Liver (tissue), 8 donors: ENCODE measurements at regions not wholly inside any gene's neighbourhood (a gene's known extent, or its start where the extent isn't known, plus 50 kb on each side); places are given as distances from the start of the nearest gene placed in this dataset.

Experiments used
- DNase-seq: peaks from one replicate; pipeline ENCODE4 v3.0.0-alpha.2; 2017; ENCODE audit warnings: low spot score
- H3K27ac ChIP-seq, 2 donors: one replicate each; pipeline ENCODE4 v1.7.0; 2013; ENCODE audit warnings: inconsistent platforms in 2 of 2, low read length in 2 of 2, control low read depth in 1 of 2, low read depth in 1 of 2, mild to moderate bottlenecking in 1 of 2
- H3K27me3 ChIP-seq, 4 donors: one replicate each; pipeline versions ENCODE4 v1.6.1 to v1.7.0; 2013; ENCODE audit warnings: low read length in 3 of 4, inconsistent platforms in 1 of 4, mild to moderate bottlenecking in 1 of 4, moderate library complexity in 1 of 4; ENCODE audit not compliant: control insufficient read depth in 4 of 4, insufficient read depth in 4 of 4
- H3K36me3 ChIP-seq, 4 donors: one replicate each; pipeline versions ENCODE4 v1.6.1 to v1.7.0; 2013; ENCODE audit warnings: low read length in 3 of 4, mild to moderate bottlenecking in 3 of 4, low read depth in 1 of 4, moderate library complexity in 1 of 4; ENCODE audit not compliant: control insufficient read depth in 4 of 4, insufficient read depth in 3 of 4
- H3K4me1 ChIP-seq, 4 donors: one replicate each; pipeline versions ENCODE4 v1.6.1 to v1.7.0; 2013; ENCODE audit warnings: low read length in 3 of 4, mild to moderate bottlenecking in 3 of 4, moderate library complexity in 1 of 4; ENCODE audit not compliant: control insufficient read depth in 4 of 4, insufficient read depth in 4 of 4
- H3K4me3 ChIP-seq, 3 donors: one replicate each; pipeline versions ENCODE4 v1.6.1 to v1.7.0; 2013; ENCODE audit warnings: low read length in 3 of 3, control low read depth in 1 of 3, low read depth in 1 of 3, mild to moderate bottlenecking in 1 of 3
- H3K9ac ChIP-seq, 2 donors: one replicate each; pipeline ENCODE4 v1.7.0; 2013; ENCODE audit warnings: low read length in 2 of 2, mild to moderate bottlenecking in 2 of 2, moderate library complexity in 2 of 2, control low read depth in 1 of 2, low read depth in 1 of 2
- H3K9me3 ChIP-seq, 4 donors: one replicate each; pipeline versions ENCODE4 v1.6.1 to v1.7.0; 2013; ENCODE audit warnings: low read length in 3 of 4; ENCODE audit not compliant: control insufficient read depth in 4 of 4
- CTCF ChIP-seq: fragments of 150-350 bp; IDR thresholded peaks from 2 replicates; pipeline ENCODE4 v1.5.1; 2017; ENCODE audit warnings: improper control_type of control experiment, low read depth, low read length; ENCODE audit not compliant: missing input control
- EGR1 ChIP-seq, 2 donors: IDR thresholded peaks; 2 replicates each; pipeline ENCODE4 v1.6.1; 2016 to 2018; ENCODE audit warnings: antibody characterized with exemption in 2 of 2, low read depth in 2 of 2
- FOXA1 ChIP-seq: IDR thresholded peaks from 2 replicates; pipeline ENCODE4 v1.6.1; 2016; ENCODE audit warnings: antibody characterized with exemption
- FOXA2 ChIP-seq: IDR thresholded peaks from 2 replicates; pipeline ENCODE4 v1.6.1; 2016; ENCODE audit warnings: antibody characterized with exemption
- GABPA ChIP-seq, 2 donors: IDR thresholded peaks in 1 of 2; conservative IDR thresholded peaks in 1 of 2; 2 replicates each; pipeline ENCODE4 v1.6.1; 2016; ENCODE audit warnings: antibody characterized with exemption in 2 of 2, mild to moderate bottlenecking in 1 of 2, moderate library complexity in 1 of 2
- HNF4A ChIP-seq, 2 donors: conservative IDR thresholded peaks; 2 replicates each; pipeline ENCODE4 v1.6.1; 2016; ENCODE audit warnings: antibody characterized with exemption in 2 of 2, mild to moderate bottlenecking in 2 of 2
- HNF4G ChIP-seq: IDR thresholded peaks from 2 replicates; pipeline ENCODE4 v1.6.1; 2016; ENCODE audit warnings: antibody characterized with exemption
- JUND ChIP-seq, 2 donors: IDR thresholded peaks; 2 replicates each; pipeline ENCODE4 v1.6.1; 2016; ENCODE audit warnings: antibody characterized with exemption in 2 of 2
- NR2F2 ChIP-seq: IDR thresholded peaks from 2 replicates; pipeline ENCODE4 v1.6.1; 2016; ENCODE audit warnings: antibody characterized with exemption
- RAD21 ChIP-seq, 2 donors: IDR thresholded peaks; 2 replicates each; pipeline ENCODE4 v1.6.1; 2016; ENCODE audit warnings: antibody characterized with exemption in 2 of 2, mild to moderate bottlenecking in 2 of 2
- TAF1 ChIP-seq: conservative IDR thresholded peaks from 2 replicates; pipeline ENCODE4 v1.6.1; 2016; ENCODE audit warnings: antibody characterized with exemption, mild to moderate bottlenecking
- YY1 ChIP-seq: IDR thresholded peaks from 2 replicates; pipeline ENCODE4 v1.6.1; 2016; ENCODE audit warnings: antibody characterized with exemption, mild to moderate bottlenecking
- ZBTB33 ChIP-seq: IDR thresholded peaks from 2 replicates; pipeline ENCODE4 v1.6.1; 2016; ENCODE audit warnings: antibody characterized with exemption
- WGBS: extraction: QIAGEN DNeasy Blood & Tissue Kit; methylation state at CpG from one replicate; pipeline ENCODE4 v1.1.7; 2013; 5-methylcytosine and 5-hydroxymethylcytosine counted together
- TF ChIP-seq, protein P1 (sequence below): IDR thresholded peaks from 2 replicates; pipeline ENCODE4 v1.6.1; 2016; ENCODE audit warnings: antibody characterized with exemption
- TF ChIP-seq, protein P2 (sequence below): IDR thresholded peaks from 2 replicates; pipeline ENCODE4 v1.6.1; 2016; ENCODE audit warnings: antibody characterized with exemption, mild to moderate bottlenecking
- TF ChIP-seq, protein P3 (sequence below): IDR thresholded peaks from 2 replicates; pipeline ENCODE4 v1.6.1; 2016; ENCODE audit warnings: antibody characterized with exemption
- donor health status: healthy.
- donor health status: healthy.
- donor health status: healthy.
- donor health status: healthy.
- donor health status: healthy.

GRCh38 chr1:78224861-78225552, 179.2 kb downstream of the GIPC2 start (continued):
- TF ChIP-seq CTCF: no peak
- TF ChIP-seq, protein P1, sequence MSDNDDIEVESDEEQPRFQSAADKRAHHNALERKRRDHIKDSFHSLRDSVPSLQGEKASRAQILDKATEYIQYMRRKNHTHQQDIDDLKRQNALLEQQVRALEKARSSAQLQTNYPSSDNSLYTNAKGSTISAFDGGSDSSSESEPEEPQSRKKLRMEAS: no peak
- TF ChIP-seq HNF4G: no peak
- TF ChIP-seq GABPA (IDR thresholded peaks at IDR 0.05 in 1 of 2, conservative IDR thresholded peaks at IDR 0.05 in 1 of 2): no peak
- TF ChIP-seq YY1: no peak

DNA sequence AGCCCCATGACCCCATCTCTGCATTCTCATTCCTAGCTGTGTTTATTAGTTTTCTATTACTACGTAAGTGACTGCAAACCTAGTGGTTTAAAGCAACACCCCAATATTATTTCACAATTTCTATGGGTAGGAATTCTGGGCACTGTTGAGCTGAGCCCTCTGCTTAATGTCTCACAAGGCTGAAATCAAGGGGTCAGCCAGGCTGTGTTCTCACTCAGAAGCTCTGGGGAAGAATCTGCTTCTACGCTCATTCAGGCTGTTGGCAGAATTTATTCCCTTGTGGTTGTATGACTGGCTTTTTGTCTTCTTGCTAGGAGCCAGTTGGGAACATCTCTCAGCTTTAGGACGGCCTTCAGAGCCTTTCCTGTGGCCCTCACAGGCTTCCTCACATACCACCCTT, 181.0 kb downstream of the GIPC2 start:
- Histone ChIP-seq H3K4me3 (peak overlapping the region in 1 of 3 donors; percentile 28), H3K9me3 (peaks cover 0 to 6% (median 0%) of the 10 kb centered on the region in 4 donors), H3K36me3 (no peaks in the 10 kb centered on the region), H3K27ac (peak overlapping the region in 1 of 2 donors; percentile 80), H3K9ac (no peak overlapping the region), H3K27me3 (no peaks in the 10 kb centered on the region), H3K4me1 (peaks cover 5 to 59% (median 37%) of the 10 kb centered on the region in 4 donors)
- DNase-seq: no peak
- WGBS: 92% methylated on average over 3 of the region's 3 CpGs
- TF ChIP-seq ZBTB33 (no peak), FOXA1 (no peak), EGR1 (IDR thresholded peaks at IDR 0.05; ENCODE audit: low read depth in 2 of 2) (no peak), FOXA2 (no peak), HNF4A (conservative IDR thresholded peaks at IDR 0.05) (no peak), YY1 (no peak), RAD21 (IDR thresholded peaks at IDR 0.05) (no peak), CTCF (no peak), JUND (IDR thresholded peaks at IDR 0.05) (no peak), HNF4G (no peak), NR2F2 (no peak), TAF1 (no peak)
- TF ChIP-seq, protein P2, sequence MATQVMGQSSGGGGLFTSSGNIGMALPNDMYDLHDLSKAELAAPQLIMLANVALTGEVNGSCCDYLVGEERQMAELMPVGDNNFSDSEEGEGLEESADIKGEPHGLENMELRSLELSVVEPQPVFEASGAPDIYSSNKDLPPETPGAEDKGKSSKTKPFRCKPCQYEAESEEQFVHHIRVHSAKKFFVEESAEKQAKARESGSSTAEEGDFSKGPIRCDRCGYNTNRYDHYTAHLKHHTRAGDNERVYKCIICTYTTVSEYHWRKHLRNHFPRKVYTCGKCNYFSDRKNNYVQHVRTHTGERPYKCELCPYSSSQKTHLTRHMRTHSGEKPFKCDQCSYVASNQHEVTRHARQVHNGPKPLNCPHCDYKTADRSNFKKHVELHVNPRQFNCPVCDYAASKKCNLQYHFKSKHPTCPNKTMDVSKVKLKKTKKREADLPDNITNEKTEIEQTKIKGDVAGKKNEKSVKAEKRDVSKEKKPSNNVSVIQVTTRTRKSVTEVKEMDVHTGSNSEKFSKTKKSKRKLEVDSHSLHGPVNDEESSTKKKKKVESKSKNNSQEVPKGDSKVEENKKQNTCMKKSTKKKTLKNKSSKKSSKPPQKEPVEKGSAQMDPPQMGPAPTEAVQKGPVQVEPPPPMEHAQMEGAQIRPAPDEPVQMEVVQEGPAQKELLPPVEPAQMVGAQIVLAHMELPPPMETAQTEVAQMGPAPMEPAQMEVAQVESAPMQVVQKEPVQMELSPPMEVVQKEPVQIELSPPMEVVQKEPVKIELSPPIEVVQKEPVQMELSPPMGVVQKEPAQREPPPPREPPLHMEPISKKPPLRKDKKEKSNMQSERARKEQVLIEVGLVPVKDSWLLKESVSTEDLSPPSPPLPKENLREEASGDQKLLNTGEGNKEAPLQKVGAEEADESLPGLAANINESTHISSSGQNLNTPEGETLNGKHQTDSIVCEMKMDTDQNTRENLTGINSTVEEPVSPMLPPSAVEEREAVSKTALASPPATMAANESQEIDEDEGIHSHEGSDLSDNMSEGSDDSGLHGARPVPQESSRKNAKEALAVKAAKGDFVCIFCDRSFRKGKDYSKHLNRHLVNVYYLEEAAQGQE: no peak
- TF ChIP-seq, protein P3, sequence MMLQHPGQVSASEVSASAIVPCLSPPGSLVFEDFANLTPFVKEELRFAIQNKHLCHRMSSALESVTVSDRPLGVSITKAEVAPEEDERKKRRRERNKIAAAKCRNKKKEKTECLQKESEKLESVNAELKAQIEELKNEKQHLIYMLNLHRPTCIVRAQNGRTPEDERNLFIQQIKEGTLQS: no peak
